ENCODE measurements at regions not wholly inside any gene's neighbourhood (a gene's known extent, or its start where the extent isn't known, plus 50 kb on each side); places are given as distances from the start of the nearest gene placed in this dataset.
"Not testable (repeated sequence)": the region's sequence is repeated elsewhere in the genome, so short reads cannot be mapped to it uniquely, and the experiment has no call there.

DNA sequence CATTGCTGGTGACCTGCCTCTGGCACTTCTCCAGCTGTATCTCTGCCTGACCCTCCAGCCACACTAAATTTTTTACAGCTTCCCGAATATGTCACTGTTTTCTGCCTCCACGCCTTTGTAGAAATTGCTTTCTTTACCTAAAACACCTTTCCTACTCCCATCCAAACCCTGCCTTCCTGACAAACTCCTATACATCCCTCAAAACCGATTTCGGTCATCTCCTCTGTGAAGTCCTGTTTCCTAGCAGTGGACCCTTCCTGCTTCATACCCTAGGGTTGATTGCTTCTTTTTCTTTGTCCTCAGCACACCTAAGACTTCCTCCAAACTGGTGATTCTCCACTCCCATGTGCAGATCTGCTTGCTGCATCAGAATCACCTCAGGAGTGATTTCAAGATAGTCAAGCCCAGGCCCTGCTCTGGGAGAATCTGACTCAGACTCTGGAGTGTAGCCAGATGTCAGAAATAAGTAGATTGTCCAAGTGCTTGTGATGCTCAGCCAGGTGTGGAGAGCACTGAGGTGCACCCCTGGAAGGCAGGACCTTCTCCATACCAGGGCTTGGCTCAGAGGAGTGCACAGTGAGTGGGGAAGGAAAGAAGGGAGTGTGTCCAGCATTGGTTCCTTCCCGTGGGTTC lies 184.2 kb downstream of the COPRS start:
- no peak for DNase-seq

DNA sequence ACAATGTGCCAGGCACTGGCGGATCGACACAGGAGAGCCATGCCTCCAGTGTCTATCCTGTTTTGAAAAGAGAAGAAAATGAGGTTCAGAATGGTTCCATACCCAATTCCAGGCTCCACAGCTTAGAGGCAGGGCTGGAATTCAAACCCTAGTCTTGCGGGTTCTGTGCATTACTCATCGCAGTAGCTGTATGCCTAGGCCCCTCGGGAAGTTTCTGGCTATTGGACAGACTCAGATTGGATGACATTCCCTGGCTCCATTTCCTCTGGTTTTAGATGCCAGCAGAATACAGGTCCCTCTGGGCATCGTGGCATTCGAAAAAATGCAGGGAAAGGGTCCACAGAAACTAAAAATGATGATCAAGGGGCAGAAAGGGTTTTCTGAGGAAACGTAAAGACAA lies 184.7 kb downstream of the COPRS start:
- no peak for DNase-seq

GRCh38 chr17:31673076-31673475 lies 186.0 kb downstream of the COPRS start:
- DNase-seq, result no peak

GRCh38 chr17:31672161-31672819 lies 186.8 kb downstream of the COPRS start:
- no peak for DNase-seq

DNA sequence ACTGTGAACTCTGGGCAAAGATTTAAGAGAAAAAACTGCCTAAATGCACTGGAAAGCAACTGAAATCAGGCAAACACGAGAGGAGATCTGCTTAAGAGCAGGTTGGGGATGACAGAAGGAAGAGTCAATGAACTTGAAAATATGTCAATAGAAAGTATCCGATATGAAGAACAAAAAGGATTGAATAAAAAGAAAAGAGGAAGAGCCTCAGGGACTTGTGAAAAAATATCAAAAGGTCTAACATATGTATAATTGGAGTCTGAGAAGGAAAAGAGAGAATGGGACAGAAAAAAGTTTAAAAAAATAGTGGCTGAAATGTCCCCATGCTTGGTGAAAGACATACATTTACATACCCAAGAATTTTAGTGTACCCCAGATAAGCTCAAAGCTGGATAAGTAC lies 195.5 kb downstream of the COPRS start:
- no peak for DNase-seq

DNA sequence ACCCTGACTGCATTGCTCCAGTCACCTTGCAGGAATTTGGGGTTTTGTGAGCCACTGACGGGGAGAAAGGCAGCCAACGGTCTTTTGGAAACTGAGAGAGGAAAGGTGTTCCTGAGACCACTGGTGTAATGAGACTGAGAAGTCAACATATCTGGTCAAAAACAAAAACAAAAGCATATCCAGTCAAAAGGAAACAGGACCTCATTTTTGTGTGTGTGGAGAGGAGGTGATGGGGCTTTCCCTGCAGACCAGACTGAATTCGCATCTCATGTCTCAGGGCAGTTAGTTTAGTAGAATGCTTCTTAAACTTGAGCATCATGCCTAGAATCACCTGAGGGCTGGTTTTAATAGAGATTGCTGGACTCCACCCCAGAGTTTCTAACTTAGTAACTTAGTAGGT lies 198.4 kb downstream of the COPRS start:
- no peak for DNase-seq

DNA sequence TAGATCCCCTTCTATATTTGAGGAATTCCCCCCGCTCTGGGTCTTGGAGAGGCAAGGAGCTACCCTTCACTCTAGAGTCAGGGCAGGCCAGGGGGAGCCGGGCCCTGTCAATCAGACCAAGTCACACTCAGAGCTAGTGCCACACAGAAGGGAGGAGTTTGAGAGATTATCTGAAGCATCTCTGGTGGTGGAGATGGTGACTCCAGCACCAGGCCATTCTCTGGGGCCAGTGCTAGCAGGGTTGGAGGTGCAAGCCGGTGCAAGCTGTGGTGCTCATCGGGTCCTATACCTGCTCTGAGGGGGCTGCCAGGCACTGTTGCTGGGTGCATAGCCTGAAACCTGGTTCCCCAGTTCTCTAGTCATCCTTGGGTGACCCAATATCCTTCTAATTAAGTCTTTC lies 201.2 kb downstream of the COPRS start:
- no peak for DNase-seq

DNA sequence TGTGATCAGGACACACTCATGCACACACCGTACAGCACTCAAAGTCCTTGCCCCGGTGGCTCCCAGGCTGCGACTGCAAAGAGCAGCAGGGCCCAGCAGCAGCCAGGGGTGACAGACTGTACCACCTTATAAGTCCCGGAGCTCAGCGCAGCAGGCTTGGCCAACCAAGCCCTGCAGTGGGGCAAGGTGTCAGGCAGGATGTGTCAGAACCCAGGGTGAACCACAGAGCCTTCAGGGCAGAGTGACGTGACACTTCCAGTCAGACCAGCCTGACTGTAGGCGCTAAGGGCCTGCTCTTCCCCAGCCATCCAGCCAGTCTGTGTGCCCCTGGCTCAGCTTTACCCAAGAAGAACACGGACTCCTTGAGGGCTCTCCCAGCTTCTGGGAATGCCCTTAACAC lies 204.1 kb downstream of the COPRS start:
- no peak for DNase-seq

DNA sequence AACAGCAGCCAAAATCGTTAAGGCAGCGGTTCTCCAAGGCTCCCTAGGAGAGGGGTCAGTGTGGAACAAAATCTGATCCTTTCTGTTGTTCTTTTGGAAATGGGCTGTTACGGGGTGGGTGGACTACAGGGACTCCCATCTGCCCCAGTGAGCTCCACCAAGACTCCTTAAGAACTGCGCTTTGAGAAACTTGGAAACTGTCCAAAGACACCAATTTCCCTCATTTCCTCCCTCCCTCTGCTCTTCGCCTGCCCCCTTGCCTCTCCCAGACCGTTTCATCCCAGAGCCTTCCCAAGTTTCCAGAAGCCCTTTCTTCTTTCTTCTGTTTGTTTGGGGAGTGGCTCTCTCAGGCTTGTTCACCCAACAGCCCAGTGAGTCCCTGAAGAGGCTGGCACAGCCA lies 205.4 kb downstream of the COPRS start:
- no peak for DNase-seq

DNA sequence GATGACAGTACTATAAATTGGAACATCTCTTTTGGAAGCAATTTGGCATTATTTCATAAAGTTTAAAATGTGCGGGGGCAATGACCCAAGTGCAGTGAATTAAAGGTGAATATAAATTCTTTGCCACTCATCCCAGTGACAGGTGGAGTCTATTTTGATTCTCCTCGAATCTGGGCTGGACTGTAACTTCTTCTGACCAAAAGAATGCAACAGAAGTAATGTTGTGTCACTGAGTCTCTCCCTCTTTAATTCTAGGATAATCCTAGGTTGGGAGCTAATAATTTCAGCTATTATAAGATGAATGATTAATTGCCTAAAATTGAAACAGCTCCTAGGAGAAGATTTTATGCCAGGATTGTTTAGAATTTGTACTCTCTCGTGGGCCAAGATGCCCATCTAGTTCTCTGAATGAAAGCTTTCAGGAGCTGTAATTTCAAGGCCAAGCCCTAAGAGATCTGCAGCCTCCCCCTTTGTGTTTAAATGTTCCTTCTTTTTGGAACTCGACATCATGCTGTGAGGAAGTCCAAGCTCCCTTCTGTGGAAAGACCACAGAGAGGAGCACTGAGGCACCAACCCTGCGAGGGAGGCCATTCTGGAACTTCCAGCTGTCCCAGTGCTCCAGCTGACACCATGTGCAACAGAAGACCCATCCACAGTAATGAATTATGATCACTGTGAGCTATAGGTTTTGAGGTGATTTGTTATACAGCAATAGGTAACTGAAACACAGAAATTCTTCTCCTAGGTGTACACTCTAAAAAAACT lies 208.1 kb downstream of the COPRS start:
- DNase-seq, result no peak

GRCh38 chr17:31649302-31649701 lies 209.7 kb downstream of the COPRS start:
- DNase-seq, result no peak

GRCh38 chr17:31647661-31648060 lies 211.4 kb downstream of the COPRS start:
- DNase-seq, result no peak

- no peak for DNase-seq
Observed at GRCh38 chr17:31646642-31647041, 212.4 kb downstream of the COPRS start.

- no peak for DNase-seq
Observed at GRCh38 chr17:31645351-31645750, 213.7 kb downstream of the COPRS start.

- DNase-seq, result no peak
Observed at GRCh38 chr17:31631766-31632165, 227.3 kb downstream of the COPRS start.

- not testable (repeated sequence) for DNase-seq
Observed at GRCh38 chr17:31630866-31631265, 228.2 kb downstream of the COPRS start.

GRCh38 chr17:31629696-31630470 lies 229.2 kb downstream of the COPRS start:
- peak; percentile 89 for DNase-seq

- DNase-seq, result no peak
Observed at GRCh38 chr17:31627960-31628359, 231.1 kb downstream of the COPRS start.

DNA sequence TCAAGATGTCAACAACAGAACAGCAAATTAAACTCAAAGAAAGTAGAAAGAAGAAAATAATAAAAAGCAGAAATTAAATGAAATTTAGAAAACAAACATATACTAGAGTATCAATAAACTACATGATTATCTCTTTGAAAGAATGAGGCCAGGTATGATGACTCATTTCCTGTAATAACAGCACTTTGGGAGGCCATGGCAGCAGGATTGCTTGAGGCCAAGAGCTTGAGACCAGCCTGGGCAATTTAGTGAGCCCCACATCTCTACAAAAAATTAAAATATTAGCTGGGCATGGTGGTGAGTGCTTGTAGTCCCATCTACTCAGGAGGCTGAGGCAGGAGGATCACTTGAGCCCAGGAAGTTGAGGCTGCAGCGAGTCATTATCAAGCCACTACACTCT lies 232.5 kb downstream of the RAB11FIP4 start:
- DNase-seq, result no peak

GRCh38 chr17:31622500-31622899 lies 231.0 kb downstream of the RAB11FIP4 start:
- DNase-seq, result no peak

DNA sequence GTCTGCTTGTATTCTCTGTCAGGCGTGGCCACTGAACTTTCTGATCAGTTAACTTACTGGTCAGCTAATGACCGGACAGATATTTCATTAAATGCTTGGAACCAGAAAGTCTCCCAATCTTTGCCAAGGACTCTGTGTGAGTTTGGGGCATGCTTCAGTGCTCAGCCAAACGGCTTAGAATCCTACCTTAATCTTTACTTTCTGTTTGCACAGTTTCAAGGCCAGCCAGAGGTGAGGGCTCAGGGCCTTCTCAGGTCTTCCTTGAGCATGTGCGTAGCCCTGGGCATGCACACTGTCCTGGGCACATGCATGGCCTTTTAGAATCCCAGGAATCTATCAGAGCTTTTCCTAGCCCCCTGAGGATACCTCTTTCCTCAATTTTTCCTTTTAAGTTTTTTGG lies 230.1 kb downstream of the RAB11FIP4 start:
- DNase-seq, result no peak

GRCh38 chr17:31611053-31611452 lies 219.6 kb downstream of the RAB11FIP4 start:
- not testable (repeated sequence) for DNase-seq
